GM23248 (cell line): ENCODE measurements at regions not wholly inside any gene's neighbourhood (a gene's known extent, or its start where the extent isn't known, plus 50 kb on each side); places are given as distances from the start of the nearest gene placed in this dataset.

Experiments used
- DNase-seq: peaks from one replicate; pipeline ENCODE4 v3.0.0-alpha.2; 2015
- H2AFZ ChIP-seq: fragments of 200-600 bp; sonication (generic); 2 replicates; pipeline ENCODE4 v1.6.1; 2016; ENCODE audit warnings: antibody characterized with exemption
- H3F3A ChIP-seq: fragments of 200-600 bp; sonication (generic); 2 replicates; pipeline ENCODE4 v1.6.1; 2016; ENCODE audit warnings: mild to moderate bottlenecking, antibody characterized with exemption, mixed run types; ENCODE audit not compliant: insufficient read depth
- H3K27ac ChIP-seq: fragments of 200-600 bp; sonication (generic); 2 replicates; pipeline ENCODE4 v1.5.1; 2016; ENCODE audit warnings: mild to moderate bottlenecking
- H3K27me3 ChIP-seq: fragments of 200-600 bp; sonication (generic); replicated peaks from 2 replicates; pipeline ENCODE4 v1.6.1; 2016; ENCODE audit warnings: mild to moderate bottlenecking; ENCODE audit not compliant: insufficient read depth
- H3K36me3 ChIP-seq: fragments of 200-600 bp; sonication (generic); 2 replicates; pipeline ENCODE4 v1.6.1; 2016; ENCODE audit warnings: low read depth, mild to moderate bottlenecking
- H3K4me1 ChIP-seq: fragments of 200-600 bp; sonication (generic); 2 replicates; pipeline ENCODE4 v1.6.1; 2016; ENCODE audit warnings: mild to moderate bottlenecking; ENCODE audit not compliant: insufficient read depth
- H3K4me2 ChIP-seq: fragments of 200-600 bp; sonication (generic); one replicate; pipeline ENCODE4 v1.6.1; 2016; ENCODE audit warnings: mild to moderate bottlenecking; ENCODE audit not compliant: unreplicated experiment
- H3K4me3 ChIP-seq: fragments of 200-600 bp; sonication (generic); 2 replicates; pipeline ENCODE4 v1.5.1; 2016; ENCODE audit warnings: mild to moderate bottlenecking
- H3K79me2 ChIP-seq: fragments of 200-600 bp; sonication (generic); 2 replicates; pipeline ENCODE4 v1.6.1; 2016; ENCODE audit warnings: mild to moderate bottlenecking; ENCODE audit not compliant: insufficient read depth
- H3K9ac ChIP-seq: fragments of 200-600 bp; sonication (generic); 2 replicates; pipeline ENCODE4 v1.6.1; 2016; ENCODE audit warnings: mild to moderate bottlenecking
- H3K9me2 ChIP-seq: fragments of 200-600 bp; sonication (generic); 2 replicates; pipeline ENCODE4 v1.6.1; 2016; ENCODE audit warnings: mixed run types, mild to moderate bottlenecking, moderate library complexity; ENCODE audit not compliant: insufficient read depth
- H3K9me3 ChIP-seq: fragments of 200-600 bp; sonication (generic); one replicate; pipeline ENCODE4 v1.6.1; 2017; ENCODE audit warnings: low read depth
- H4K20me1 ChIP-seq: fragments of 200-600 bp; sonication (generic); 2 replicates; pipeline ENCODE4 v1.6.0; 2016; ENCODE audit not compliant: insufficient read depth
- EZH2 ChIP-seq: fragments of 200-600 bp; sonication (generic); IDR thresholded peaks from 2 replicates; pipeline ENCODE4 v1.6.1; 2018; ENCODE audit warnings: antibody characterized with exemption, mild to moderate bottlenecking; ENCODE audit not compliant: insufficient read depth, poor library complexity, severe bottlenecking
- EZH2phosphoT487 ChIP-seq: fragments of 200-600 bp; sonication (generic); IDR thresholded peaks from 2 replicates; pipeline ENCODE4 v1.6.1; 2018; ENCODE audit warnings: antibody characterized with exemption, moderate library complexity, mild to moderate bottlenecking, low read depth; ENCODE audit not compliant: insufficient read depth
- WGBS, 2 experiments: methylation state at CpG; one replicate each; pipeline ENCODE4 v1.1.6; 2015 to 2017; ENCODE audit warnings: low lambda C conversion rate in 2 of 2, low coverage in 1 of 2; ENCODE audit errors: missing lambda C conversion rate in 2 of 2; 5-methylcytosine and 5-hydroxymethylcytosine counted together
- in situ Hi-C: fragments of 300-500 bp; cut with MboI; formaldehyde crosslinking; loops from 2 replicates; pipeline ENCODE4 v1.15.0; 2020

DNA sequence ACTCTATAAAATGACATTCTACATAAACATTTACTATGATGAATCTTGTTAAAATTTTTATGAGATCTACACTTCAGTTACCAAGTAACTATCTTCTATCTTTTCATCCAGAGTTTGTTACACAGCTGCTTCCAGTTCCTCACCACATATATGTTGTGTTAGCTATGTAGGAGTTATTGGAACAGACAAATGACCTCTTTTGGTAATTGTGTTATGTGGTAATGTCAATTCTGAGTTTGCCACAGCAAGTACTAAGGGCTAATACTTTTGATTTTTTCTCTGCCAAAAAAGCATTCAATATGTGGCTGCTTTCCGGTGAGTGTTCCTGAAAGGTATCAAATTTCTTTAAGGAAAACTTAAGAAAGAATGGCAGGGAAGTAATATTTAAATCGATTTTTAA lies 573.9 kb upstream of the PCDH15 start:
- Histone ChIP-seq H3K4me3 (peak overlapping the region; percentile 38), H3K4me2 (peak overlapping the region; percentile 55), H3K4me1 (peaks cover 46% of the 10 kb centered on the region), H3F3A (peaks cover 25% of the 10 kb centered on the region), H3K36me3 (no peaks in the 10 kb centered on the region), H3K9ac (no peak overlapping the region), H3K9me2 (no peaks in the 10 kb centered on the region), H3K27ac (peak overlapping the region; percentile 29), H3K9me3 (no peaks in the 10 kb centered on the region), H3K79me2 (no peaks in the 10 kb centered on the region), H4K20me1 (no peaks in the 10 kb centered on the region), H3K27me3 (no peaks in the 10 kb centered on the region), H2AFZ (peak overlapping the region; percentile 46)
- in situ Hi-C loops = no loop called here
- TF ChIP-seq EZH2phosphoT487 (no peak), EZH2 (no peak)
- peak; percentile 56 for DNase-seq
- 0 to 2% methylated on average over 2 of the region's 2 CpGs for WGBS, 2 experiments

DNA sequence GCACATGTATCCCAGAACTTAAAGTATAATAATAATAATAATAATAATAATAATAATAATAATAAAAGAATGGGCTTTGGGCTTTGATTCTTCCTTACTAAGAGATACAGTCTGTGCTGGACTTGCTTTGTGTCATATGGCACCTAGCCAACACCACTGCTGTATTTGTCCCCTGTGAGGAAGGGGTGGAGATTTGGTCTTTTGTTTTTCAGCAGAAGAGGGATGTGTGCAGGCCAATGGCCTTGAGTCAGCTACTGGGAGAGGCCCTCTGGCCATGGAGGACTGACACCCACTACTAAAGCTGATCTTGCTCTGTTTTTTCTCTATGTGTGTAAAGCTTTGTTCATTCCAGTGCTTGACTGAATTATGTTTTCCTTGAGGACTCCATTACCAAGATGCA lies 573.0 kb upstream of the PCDH15 start:
- no peaks in the 10 kb centered on the region for H3K9me3 ChIP-seq
- H3K4me3 ChIP-seq = no peak overlapping the region
- no peak overlapping the region for H2AFZ ChIP-seq
- TF ChIP-seq EZH2phosphoT487 (no peak), EZH2 (no peak)
- H3K27me3 ChIP-seq = no peaks in the 10 kb centered on the region
- H3K9ac ChIP-seq = no peak overlapping the region
- no peaks in the 10 kb centered on the region for H4K20me1 ChIP-seq
- no peaks in the 10 kb centered on the region for H3K9me2 ChIP-seq
- H3K4me2 ChIP-seq = no peak overlapping the region
- H3K79me2 ChIP-seq = no peaks in the 10 kb centered on the region
- in situ Hi-C loops = no loop called here
- no peak overlapping the region for H3K27ac ChIP-seq
- peaks cover 54% of the 10 kb centered on the region for H3K4me1 ChIP-seq
- no peaks in the 10 kb centered on the region for H3K36me3 ChIP-seq
- DNase-seq = peak; percentile 36
- H3F3A ChIP-seq = peaks cover 30% of the 10 kb centered on the region

GRCh38 chr10:55369670-55370420 lies 568.8 kb upstream of the PCDH15 start:
- Histone ChIP-seq H2AFZ (peak overlapping the region; percentile 23; the same call in 1 of the 2 replicates), H3K9ac (no peak overlapping the region), H3F3A (peaks cover 22% of the 10 kb centered on the region), H3K9me3 (no peaks in the 10 kb centered on the region), H3K27ac (0 out of 2 replicates have a peak overlapping the region, but pooled peaks have one; percentile 29), H4K20me1 (no peaks in the 10 kb centered on the region), H3K79me2 (no peaks in the 10 kb centered on the region), H3K9me2 (no peaks in the 10 kb centered on the region), H3K4me1 (peaks cover 31% of the 10 kb centered on the region), H3K4me3 (no peak overlapping the region), H3K4me2 (peak overlapping the region; percentile 63), H3K36me3 (no peaks in the 10 kb centered on the region), H3K27me3 (no peaks in the 10 kb centered on the region)
- WGBS, 2 experiments = 3 to 7% methylated on average over 1 of the region's 1 CpG
- TF ChIP-seq EZH2phosphoT487 (no peak), EZH2 (no peak)
- DNase-seq = peak; percentile 71
- in situ Hi-C loops = no loop called here

DNA sequence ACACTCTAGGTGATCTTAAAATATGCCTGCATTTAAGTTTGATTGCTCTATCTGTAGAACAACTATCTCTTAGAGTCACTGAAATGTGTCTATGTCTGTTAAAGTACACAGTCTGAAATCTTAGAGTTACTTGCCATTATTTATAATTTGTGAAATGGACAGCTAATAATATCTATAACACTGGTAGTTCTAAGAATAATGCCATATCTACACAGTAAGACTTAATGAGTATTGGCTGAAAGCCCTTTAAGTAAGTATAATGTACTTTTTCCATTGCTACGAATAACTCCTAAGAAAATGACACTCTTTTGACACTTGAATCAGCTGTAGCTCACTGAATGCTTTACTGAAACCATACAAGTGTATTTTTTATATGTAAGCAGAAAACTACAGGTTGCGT lies 567.4 kb upstream of the PCDH15 start:
- TF ChIP-seq EZH2phosphoT487 (no peak), EZH2 (no peak)
- Histone ChIP-seq H3K9me2 (no peaks in the 10 kb centered on the region), H3K9me3 (no peaks in the 10 kb centered on the region), H4K20me1 (no peaks in the 10 kb centered on the region), H3K36me3 (no peaks in the 10 kb centered on the region), H3K27ac (no peak overlapping the region), H3K4me2 (no peak overlapping the region), H3K4me3 (no peak overlapping the region), H3K9ac (no peak overlapping the region), H3F3A (peaks cover 15% of the 10 kb centered on the region), H3K4me1 (peaks cover 22% of the 10 kb centered on the region), H2AFZ (no peak overlapping the region), H3K27me3 (no peaks in the 10 kb centered on the region), H3K79me2 (no peaks in the 10 kb centered on the region)
- in situ Hi-C loops = no loop called here
- no peak for DNase-seq
- 79 to 88% methylated on average over 2 of the region's 2 CpGs for WGBS, 2 experiments

- Histone ChIP-seq H3K9ac (no peak overlapping the region), H3K36me3 (no peaks in the 10 kb centered on the region), H3K4me1 (peaks cover 22% of the 10 kb centered on the region), H4K20me1 (no peaks in the 10 kb centered on the region), H3K4me3 (no peak overlapping the region), H3K27ac (no peak overlapping the region), H3K27me3 (no peaks in the 10 kb centered on the region), H3K4me2 (no peak overlapping the region), H3K9me3 (no peaks in the 10 kb centered on the region), H3K9me2 (no peaks in the 10 kb centered on the region), H2AFZ (no peak overlapping the region), H3K79me2 (no peaks in the 10 kb centered on the region), H3F3A (peaks cover 15% of the 10 kb centered on the region)
- no peak for DNase-seq
- TF ChIP-seq EZH2phosphoT487 (no peak), EZH2 (no peak)
- in situ Hi-C loops = no loop called here
Measured at GRCh38 chr10:55367555-55367954, 566.5 kb upstream of the PCDH15 start.
